PC-9 (cell line): ENCODE measurements at regions not wholly inside any gene's neighbourhood (a gene's known extent, or its start where the extent isn't known, plus 50 kb on each side); places are given as distances from the start of the nearest gene placed in this dataset.

Experiments used
- BruUV-seq: library from RNA; stranded (reverse); fragments of 400-500 nt; replicated peaks from 2 replicates; lab custom pipeline; 2021; lab: Mats Ljungman, UMichigan
- CTCF ChIA-PET: fragments of 300-600 bp; sonication (Branson Sonifier 250); formaldehyde crosslinking; loops from one replicate; lab custom pipeline; 2022; ENCODE audit warnings: antibody characterized with exemption; lab: Charles Lee
- POLR2A ChIA-PET: fragments of 300-600 bp; sonication (Branson Sonifier 250); formaldehyde crosslinking; loops from one replicate; lab custom pipeline; 2022; ENCODE audit warnings: antibody characterized with exemption; ENCODE audit not compliant: unreplicated experiment; lab: Charles Lee
- DNase-seq, 2 experiments: peaks; one replicate each; pipeline versions ENCODE4 v3.0.0 to v3.0.0-alpha.2; 2015 to 2022; ENCODE audit warnings: mixed read lengths in 1 of 2
- H2AFZ ChIP-seq: fragments of 200-600 bp; sonication (generic); 2 replicates; pipeline ENCODE4 v1.8.1; 2017; ENCODE audit warnings: antibody characterized with exemption
- H3F3A ChIP-seq: fragments of 200-600 bp; sonication (generic); 2 replicates; pipeline ENCODE4 v1.8.1; 2017; ENCODE audit warnings: antibody characterized with exemption, mild to moderate bottlenecking, low read depth; ENCODE audit not compliant: insufficient read depth
- H3K27ac ChIP-seq: fragments of 200-600 bp; sonication (generic); 2 replicates; pipeline ENCODE4 v1.6.1; 2016; ENCODE audit warnings: mixed run types
- H3K27me3 ChIP-seq: fragments of 200-600 bp; sonication (generic); 2 replicates; pipeline ENCODE4 v1.6.1; 2016; ENCODE audit warnings: low read depth, mixed run types; ENCODE audit not compliant: insufficient read depth
- H3K36me3 ChIP-seq: fragments of 200-600 bp; sonication (generic); 2 replicates; pipeline ENCODE4 v1.6.1; 2016; ENCODE audit warnings: low read depth, mixed run types
- H3K4me1 ChIP-seq: fragments of 200-600 bp; sonication (generic); replicated peaks from 2 replicates; pipeline ENCODE4 v1.6.1; 2016; ENCODE audit warnings: mixed run types; ENCODE audit not compliant: insufficient read depth
- H3K4me2 ChIP-seq: fragments of 200-600 bp; sonication (generic); 2 replicates; pipeline ENCODE4 v1.6.1; 2017; ENCODE audit warnings: mixed run types
- H3K4me3 ChIP-seq: fragments of 200-600 bp; sonication (generic); 2 replicates; pipeline ENCODE4 v1.6.1; 2016; ENCODE audit warnings: mixed run types
- H3K79me2 ChIP-seq: fragments of 200-600 bp; sonication (generic); 2 replicates; pipeline ENCODE4 v1.6.1; 2017; ENCODE audit warnings: low read depth, mixed run types
- H3K9me2 ChIP-seq: fragments of 200-600 bp; sonication (generic); 2 replicates; pipeline ENCODE4 v1.8.1; 2017; ENCODE audit warnings: mild to moderate bottlenecking; ENCODE audit not compliant: insufficient read depth
- H3K9me3 ChIP-seq: fragments of 200-600 bp; sonication (generic); 2 replicates; pipeline ENCODE4 v1.8.1; 2016; ENCODE audit warnings: low read depth; ENCODE audit not compliant: insufficient read depth
- H4K20me1 ChIP-seq: fragments of 200-600 bp; sonication (generic); 2 replicates; pipeline ENCODE4 v1.8.1; 2017; ENCODE audit not compliant: insufficient read depth
- CTCF ChIP-seq: fragments of 200-600 bp; sonication (generic); conservative IDR thresholded peaks from 2 replicates; pipeline ENCODE4 v1.6.1; 2017; ENCODE audit warnings: mixed run types, antibody characterized with exemption, mild to moderate bottlenecking, moderate library complexity
- EZH2 ChIP-seq: fragments of 200-600 bp; sonication (generic); IDR thresholded peaks from 2 replicates; pipeline ENCODE4 v1.8.0; 2017; ENCODE audit warnings: antibody characterized with exemption, low read depth
- intact Hi-C: fragments of 100-400 bp; cut with micrococcal nuclease; formaldehyde crosslinking; loops from one replicate; pipeline ENCODE4 v1.10.0; 2022; ENCODE audit not compliant: unreplicated experiment

- no peak overlapping the region for H3K4me3 ChIP-seq
- ChIA-PET POLR2A (no interaction called here), CTCF (no interaction called here)
- no peaks in the 10 kb centered on the region for H3K79me2 ChIP-seq
- no peaks in the 10 kb centered on the region; the same call in 1 of the 2 replicates for H3K27me3 ChIP-seq
- H3K27ac ChIP-seq = no peak overlapping the region
- H3K4me1 ChIP-seq = no peaks in the 10 kb centered on the region
- no peak for TF ChIP-seq CTCF
- no peak for TF ChIP-seq EZH2
- no peaks in the 10 kb centered on the region for H3K9me3 ChIP-seq
- H3K4me2 ChIP-seq = no peak overlapping the region
- intact Hi-C loops = no loop called here
- no peak for DNase-seq
- no peaks in the 10 kb centered on the region for H4K20me1 ChIP-seq
- no peaks in the 10 kb centered on the region for H3K36me3 ChIP-seq
- no peak overlapping the region for H2AFZ ChIP-seq
- no peaks in the 10 kb centered on the region for H3K9me2 ChIP-seq
- no TSS peak for BruUV-seq
- H3F3A ChIP-seq = no peaks in the 10 kb centered on the region
Observed at GRCh38 chr10:128398118-128398517, 271.9 kb upstream of the MKI67 start.

DNA sequence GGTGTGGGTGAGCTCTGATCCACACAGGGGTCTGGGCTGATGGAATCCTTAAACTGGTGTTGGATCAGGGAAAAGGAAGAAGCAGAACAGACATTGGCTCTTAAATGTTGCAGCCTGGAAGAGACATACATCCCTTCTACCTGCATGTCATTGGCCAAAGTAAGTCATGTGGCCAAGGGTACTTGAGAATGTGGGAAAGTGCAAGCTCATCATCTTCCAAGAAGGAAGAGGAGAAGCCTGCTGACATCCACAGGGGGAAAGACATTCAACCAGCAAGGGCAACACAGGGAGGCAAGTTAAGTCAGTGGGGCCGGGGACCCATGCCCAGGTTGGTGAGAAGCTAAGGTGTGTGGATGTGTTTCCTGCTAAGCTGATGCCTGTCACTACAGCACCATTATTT lies 272.8 kb upstream of the MKI67 start:
- ChIA-PET POLR2A (no interaction called here), CTCF (no interaction called here)
- intact Hi-C loops = no loop called here
- Histone ChIP-seq H3K27me3 (no peaks in the 10 kb centered on the region; the same call in 1 of the 2 replicates), H3K9me3 (no peaks in the 10 kb centered on the region), H3K4me2 (no peak overlapping the region), H3K79me2 (no peaks in the 10 kb centered on the region), H3K9me2 (no peaks in the 10 kb centered on the region), H3K27ac (no peak overlapping the region), H3K36me3 (no peaks in the 10 kb centered on the region), H2AFZ (no peak overlapping the region), H4K20me1 (no peaks in the 10 kb centered on the region), H3K4me3 (no peak overlapping the region), H3F3A (no peaks in the 10 kb centered on the region), H3K4me1 (no peaks in the 10 kb centered on the region)
- no peak for TF ChIP-seq EZH2
- TF ChIP-seq CTCF = no peak
- DNase-seq = no peak
- BruUV-seq = no TSS peak

- Histone ChIP-seq H3F3A (no peaks in the 10 kb centered on the region), H4K20me1 (no peaks in the 10 kb centered on the region), H3K79me2 (no peaks in the 10 kb centered on the region), H3K4me3 (no peak overlapping the region), H3K4me2 (no peak overlapping the region), H3K36me3 (no peaks in the 10 kb centered on the region), H3K9me3 (no peaks in the 10 kb centered on the region), H3K27ac (no peak overlapping the region), H2AFZ (no peak overlapping the region), H3K4me1 (no peaks in the 10 kb centered on the region), H3K9me2 (no peaks in the 10 kb centered on the region), H3K27me3 (peaks cover 12% of the 10 kb centered on the region; the same call in 1 of the 2 replicates)
- TF ChIP-seq CTCF (no peak), EZH2 (no peak)
- POLR2A ChIA-PET = no interaction called here
- intact Hi-C loops = no loop called here
- BruUV-seq = no TSS peak
- no peak for DNase-seq
- CTCF ChIA-PET = no interaction called here
Observed at GRCh38 chr10:128400564-128400963, 274.3 kb upstream of the MKI67 start.
